HG02981 (cell line): ENCODE measurements at regions not wholly inside any gene's neighbourhood (a gene's known extent, or its start where the extent isn't known, plus 50 kb on each side); places are given as distances from the start of the nearest gene placed in this dataset.
A peak's percentile ranks its signal among the peaks of the same experiment; 100 is the strongest.

Experiments
- ATAC-seq: cut with Tn5 transposase; IDR thresholded peaks from one replicate; pipeline ENCODE4 v1.9.1; 2021; ENCODE audit warnings: mild to moderate bottlenecking, moderate library complexity; ENCODE audit not compliant: unreplicated experiment

DNA sequence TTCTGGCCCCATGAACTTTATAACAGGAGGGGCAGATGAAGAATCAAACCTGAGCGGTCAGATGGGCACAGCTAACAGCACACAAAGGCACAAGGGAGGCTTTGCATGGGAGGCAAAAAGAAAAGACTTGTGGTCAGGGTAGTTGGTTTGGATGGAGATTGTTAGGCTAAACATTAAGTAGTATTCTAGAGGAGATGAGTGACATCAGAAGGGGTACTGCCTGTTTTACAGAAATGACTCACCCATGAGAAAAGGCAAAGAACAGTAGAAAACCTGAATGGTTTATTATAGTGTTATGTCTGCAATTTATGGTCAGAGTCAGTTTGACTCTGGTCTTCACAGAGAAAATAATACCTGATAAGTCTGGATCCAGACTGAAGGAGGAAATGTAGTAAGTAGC, 129.8 kb upstream of the KIRREL3 start:
- peak; percentile 79 for ATAC-seq

DNA sequence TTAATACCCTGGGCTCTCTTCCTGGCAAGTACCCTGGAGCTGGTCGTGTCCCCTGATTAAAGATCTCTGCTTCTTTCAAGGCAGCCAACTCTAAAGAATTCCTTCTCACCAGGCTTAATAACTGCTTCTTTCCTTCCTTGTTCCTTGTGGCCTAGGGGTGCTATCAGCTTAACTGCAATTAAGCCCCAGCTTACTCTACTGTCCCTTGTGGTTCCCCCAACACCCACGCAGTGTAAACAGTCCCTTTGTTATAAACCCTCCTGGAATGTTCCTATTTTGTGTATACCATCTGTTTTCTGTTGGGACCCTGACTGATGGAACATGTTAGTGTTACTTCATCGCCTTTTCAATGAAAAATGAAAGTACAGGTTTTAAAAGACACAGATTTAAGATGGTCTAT, 126.4 kb upstream of the KIRREL3 start:
- no peak for ATAC-seq

DNA sequence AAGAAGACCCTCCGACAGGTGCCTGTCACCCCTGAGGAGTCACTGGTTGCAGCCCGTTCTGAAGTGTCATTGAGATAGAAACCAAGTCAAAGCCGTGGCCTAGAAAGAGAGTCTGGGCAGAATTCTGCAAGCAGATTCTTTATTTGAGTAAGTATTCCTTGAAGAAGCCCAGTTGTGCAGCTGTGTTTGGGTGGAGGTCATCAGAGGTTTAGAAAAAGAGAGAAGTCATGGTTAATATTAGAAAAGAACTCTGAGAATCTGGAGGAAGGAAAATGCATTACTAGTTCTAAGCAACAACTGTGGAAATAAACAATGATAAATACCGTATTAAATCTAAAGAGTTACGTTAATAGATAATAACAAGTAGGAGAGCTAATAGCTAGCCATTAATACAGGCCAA, 118.8 kb upstream of the KIRREL3 start:
- ATAC-seq: no peak

DNA sequence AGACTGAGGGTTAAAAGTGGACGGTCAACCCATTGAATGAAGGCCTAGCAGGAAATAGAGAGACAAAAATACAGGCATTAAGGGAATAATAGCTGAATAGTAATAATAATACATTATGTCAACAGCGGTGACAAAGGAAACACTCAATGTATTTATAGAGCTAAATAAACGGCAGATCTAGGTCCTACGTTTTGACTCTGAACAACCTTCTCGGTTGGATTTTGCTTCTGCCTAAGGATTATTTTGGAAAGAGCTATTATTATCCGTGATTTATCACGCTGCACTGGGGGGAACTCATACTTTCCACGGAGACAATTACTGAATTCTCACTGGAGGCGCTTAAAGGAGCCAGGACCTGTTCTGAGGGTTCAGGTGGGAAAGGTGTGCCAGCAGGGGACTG, 118.2 kb upstream of the KIRREL3 start:
- no peak for ATAC-seq

DNA sequence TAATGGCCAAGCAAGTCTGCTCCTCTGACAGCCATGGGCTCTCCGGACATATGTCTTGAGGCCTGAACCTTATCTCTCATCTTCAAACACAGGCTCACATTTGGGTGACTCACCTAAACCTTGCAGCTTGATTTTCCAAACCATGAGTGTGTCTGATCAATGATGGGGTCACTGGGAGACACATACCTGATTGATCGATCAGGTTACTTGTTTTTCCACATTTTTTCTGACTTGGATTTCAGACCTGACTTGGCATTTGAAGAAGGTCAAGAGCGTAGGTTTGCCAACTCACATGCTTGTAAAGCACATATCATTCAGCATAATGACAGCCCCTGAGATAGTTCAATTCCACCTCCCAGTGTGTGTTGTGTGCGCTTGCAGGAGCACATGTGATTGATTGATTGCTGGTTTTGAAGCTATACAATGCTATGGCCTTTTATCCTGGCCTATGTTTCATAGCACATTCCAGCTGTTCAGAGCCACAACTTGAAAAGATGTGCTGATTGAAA, 116.7 kb upstream of the KIRREL3 start:
- ATAC-seq: no peak

DNA sequence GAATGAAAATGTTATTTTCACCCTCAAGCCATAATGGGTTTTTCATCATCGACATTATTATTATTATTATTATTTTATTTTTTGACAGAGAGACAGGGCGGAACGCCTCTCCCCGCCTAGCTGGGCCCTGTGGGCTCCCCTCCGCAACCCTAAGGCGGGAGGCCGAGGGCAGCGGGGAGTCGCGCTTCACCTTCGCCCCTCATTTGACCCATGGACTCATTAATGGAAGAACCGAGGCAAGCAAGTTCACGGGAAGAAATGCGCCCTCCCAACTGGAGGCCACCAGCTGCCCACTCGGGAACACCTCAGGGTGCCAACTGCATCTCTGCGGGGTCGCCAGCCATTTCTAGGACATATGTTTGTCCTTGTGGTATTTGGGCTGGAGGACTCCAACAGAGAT, 115.3 kb upstream of the KIRREL3 start:
- ATAC-seq: no peak

DNA sequence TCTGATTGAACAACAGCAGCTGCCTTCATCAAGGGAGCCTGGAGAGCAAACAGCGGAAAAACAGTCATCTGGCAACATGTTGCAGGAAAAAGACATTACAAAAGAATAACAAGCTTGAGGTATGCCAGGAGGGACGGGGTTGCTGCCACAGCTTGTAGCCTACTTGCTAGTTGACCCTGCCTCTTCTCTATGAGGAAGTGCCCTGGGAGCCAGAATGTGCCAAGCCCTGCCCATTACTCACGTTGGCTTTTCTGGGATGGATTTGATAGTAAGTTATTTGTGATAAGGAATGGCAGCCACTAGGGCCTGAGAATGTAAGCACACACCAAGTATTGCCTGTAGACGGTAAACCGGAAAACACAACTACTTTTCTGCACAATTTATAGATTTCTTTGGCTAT, 113.5 kb upstream of the KIRREL3 start:
- no peak for ATAC-seq

DNA sequence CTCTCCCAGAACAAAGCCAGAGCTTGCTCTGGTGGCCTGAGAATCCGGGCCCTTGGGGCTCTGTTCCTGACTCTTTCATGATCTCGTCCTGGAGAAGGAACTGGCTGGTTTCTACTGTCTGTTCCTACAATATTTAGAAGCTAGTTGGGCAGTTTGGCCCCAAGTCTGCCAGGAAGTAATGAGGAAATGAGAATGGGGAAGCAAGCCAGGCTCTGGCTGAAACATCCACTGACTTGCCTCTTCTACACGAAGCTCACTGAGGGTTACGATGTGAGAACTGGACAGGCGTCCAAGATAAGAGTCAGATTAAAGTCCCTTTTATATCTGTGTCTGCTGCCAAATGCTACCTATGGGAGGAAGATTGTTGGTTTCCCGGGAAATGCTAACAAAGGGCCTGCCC, 110.0 kb upstream of the KIRREL3 start:
- ATAC-seq: no peak

DNA sequence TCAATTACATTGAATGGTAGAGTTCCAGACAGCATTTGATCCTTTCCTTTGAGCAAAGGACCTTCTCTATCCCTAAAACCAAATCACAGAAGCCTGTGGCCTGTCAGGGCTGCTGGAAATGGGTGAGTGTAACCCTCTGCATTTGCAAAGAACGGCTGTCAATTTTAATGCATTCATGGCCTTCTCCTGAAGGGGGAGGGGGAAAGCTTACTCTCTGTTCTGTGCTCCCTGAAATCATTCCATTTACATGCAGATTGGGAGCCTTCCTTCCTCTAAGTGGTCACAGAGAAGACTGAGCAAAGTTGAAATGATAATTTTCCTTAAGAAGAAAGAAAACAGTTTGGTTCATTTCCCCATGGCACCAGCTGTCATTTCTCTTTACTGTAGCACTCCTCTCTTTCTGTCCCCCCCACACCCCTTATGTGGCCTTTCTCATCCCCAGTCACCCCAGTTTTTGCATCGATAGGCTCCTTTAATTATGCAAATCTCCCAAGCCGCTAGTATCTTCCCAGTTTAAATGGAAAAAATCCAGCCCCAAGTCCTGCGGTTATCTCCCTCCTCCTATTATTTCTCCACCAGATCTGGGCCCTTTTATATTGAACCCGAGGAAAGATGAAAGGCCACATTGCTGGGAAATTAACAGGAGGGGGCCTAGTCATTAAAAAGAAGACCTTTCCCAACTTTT, 109.4 kb upstream of the KIRREL3 start:
- ATAC-seq: no peak

DNA sequence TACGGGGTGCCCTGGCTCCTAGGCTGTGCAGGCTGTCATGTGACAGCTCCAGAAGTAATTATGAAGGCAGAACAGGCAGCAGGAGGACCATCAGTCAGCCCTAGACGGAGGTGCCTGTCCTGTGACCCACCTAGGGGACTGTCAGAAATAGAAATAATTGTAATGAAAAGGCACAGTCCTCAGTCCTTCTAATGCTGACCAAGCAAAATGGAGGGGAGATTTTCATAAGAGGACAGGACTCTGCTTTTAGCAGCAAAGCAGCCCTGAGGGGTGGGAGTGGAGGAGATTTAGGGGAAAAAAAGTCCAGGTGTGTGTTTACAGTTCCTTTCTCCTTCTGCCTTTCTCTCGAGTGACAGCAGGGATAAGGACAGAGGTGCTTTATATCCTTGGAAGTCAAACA, 108.3 kb upstream of the KIRREL3 start:
- ATAC-seq: no peak

DNA sequence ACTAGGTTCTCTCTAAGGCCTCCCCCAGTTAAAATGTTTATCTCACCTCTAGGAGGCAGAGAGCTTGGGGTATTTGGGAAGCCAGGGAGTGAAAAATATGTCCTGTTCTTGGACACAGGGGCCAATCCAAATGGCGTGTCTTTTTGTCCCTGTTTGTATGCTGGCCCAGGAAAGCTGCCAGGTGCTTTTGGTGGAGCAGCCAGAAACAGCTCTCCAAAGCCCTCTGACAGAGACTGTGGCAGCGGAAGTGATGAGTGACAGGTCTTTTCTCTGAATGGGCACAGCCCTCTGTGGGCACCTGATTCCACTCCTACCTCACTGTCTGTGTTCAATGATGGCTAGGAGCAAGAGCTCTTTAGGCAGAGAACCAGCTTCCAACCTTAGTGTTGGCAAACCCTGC, 106.4 kb upstream of the KIRREL3 start:
- no peak for ATAC-seq

DNA sequence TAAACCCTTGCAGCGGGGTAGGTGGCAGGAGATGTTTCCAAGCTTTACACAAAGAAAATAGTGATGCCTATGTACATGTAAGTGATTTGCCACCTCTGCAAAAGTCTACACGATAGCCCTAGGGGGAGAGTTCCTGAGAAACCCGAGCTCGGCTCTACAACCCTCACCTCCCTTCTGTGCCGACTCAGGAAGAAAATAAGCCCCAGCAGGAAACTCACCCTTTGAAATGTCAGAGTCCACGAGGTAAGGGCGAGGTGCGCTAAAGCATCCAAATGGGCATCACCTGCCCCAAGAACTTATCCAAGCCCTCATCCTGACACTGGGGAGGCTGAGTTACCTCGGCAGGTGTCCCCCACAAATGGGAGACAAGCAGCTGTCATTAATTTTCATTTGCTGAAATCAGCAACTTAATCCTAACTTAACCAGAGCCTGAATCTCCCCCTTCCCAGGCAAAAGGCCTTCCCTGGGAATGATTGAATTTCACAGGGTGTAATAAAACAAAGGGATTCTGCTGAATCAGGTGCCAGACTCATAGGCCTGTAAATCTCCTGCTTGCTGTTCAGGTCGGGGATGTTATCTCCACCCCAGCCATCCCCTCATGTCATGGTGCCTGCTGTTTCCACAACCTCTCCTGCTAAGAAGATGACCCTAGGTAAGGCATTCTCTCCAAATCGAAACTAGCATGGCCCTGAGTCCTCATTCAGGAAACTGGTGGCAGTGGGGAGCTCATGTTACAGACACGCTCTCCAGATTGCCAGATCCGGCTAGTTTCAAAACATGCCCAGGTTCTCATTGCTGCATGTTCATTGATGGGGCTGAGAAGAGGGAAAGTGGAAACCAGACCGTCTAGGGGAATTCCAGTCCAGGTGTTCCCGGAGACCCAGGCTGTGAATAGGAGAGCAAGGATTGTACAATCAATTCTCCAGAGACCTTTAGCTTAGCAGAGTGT, 105.3 kb upstream of the KIRREL3 start:
- ATAC-seq: no peak

DNA sequence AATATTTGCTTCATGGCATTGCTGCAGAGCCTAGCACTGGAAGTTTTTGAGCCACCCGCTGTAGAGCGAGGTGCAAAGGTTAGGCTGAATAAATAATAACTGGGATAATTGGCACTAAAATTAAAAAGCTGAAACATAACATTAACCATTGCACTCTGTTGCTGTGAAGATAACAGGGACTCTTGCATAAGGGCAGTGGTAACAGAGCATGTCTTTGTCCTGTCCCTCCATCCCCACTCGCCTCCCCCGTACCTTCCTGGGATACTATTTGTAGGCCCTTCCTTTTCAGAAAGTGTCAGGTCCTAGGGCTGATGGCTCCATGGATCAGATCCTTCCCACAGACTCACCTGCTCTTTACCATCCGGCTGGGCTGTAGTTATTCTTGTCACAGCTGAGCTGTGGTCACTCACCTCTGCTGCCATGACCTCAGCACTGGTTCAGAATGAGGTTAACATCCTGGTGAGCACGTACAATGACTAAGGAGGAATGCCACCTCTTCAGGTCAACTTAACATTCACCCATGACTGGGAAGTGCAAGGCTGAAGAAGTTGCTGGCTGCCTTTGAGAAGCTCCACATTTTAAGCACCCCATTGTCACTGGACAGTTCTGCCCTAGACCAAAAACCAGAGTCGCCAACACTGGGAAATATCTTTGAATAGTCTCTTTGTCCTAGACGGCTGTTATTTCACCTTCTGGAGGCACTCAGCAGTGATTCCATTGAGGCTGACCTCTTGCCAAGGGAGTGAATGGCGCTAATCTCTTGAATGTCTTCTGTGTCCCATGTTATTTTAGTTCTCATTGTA, 103.2 kb upstream of the KIRREL3 start:
- ATAC-seq: no peak

DNA sequence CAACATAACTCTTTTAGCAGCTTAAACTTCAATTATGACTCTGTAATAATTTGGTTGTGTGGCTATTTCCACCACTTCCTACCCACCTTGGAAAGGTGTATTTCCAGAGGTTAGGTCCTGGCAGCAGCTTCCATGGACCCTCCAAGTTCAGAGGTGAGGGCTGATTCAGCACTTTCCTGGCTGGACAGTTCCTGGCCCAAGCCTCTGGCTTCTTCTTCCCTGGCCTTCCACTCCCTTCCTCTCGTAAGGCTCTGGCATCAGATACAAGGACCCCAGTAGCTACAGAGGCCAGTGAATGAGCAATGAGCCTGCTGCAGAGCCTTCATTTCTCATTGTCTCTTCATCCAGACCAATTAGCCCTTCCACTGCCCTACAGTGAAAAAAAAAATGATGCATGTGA, 98.1 kb upstream of the KIRREL3 start:
- no peak for ATAC-seq

DNA sequence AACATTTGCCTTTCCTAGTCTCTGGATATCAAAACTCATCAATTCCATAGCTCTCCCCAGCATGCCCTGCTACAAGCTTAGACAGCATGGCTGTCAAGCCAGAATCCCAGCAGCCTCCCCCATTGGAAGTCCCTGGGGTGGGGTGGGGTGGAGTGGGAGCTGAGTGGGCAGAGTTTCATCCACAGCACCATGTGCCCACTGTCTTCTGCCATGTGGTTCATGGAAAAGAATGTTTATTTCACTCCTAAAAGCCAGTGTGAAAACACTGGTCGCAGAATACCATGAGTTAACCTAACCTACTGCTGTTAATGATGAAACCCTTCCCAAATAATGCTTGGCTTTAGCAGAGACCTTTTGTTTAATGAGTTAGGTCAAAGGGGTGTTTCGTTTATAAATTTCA, 80.2 kb upstream of the KIRREL3 start:
- no peak for ATAC-seq

DNA sequence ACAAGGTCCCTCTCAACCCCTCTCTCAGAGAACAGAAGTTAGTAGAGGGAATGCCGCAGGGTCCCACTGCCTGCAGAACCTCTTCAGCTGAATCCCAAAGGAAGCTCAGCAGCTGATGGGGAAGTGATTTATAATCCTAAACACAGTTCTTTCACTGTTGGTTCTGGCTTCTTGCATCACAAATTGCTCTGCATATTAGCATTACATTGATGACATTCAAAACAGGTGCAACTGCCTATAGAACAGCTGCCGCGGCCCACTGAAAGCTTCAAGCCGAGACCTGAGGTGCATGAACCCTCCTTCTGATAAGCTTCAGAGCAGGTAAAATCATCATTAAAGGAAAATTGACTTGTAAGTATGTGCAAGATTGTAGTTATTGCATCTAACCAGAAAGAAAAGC, 75.2 kb upstream of the KIRREL3 start:
- ATAC-seq: no peak

DNA sequence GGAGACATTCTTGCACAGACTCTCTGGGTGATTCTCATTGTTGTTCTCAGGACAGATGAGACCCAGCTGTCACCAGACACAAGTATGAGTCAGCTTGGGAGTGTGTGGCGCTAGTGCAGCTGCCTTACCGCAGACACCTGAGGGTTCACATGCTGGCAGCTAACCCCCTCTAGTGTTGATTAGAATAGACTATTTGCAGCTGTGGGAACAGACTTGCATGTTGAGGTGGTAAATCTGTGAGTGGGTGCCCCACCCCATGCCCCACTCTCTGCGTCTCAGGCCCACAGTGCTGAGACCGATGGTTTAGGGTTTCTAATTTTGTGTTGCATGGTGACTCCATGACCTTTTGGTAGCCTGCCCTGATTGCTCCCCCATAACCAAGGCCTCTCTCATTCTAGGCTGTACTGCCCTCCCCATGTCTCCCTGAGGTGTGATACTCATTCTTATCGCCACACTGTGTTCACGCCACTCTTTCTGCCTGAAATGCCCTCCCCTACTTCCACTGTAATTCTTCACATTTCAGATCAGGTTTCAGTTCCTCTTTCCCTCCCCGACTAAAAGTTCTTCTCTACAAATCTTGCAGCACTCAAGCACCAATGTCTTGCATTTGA, 73.7 kb upstream of the KIRREL3 start:
- peak; percentile 86 for ATAC-seq

DNA sequence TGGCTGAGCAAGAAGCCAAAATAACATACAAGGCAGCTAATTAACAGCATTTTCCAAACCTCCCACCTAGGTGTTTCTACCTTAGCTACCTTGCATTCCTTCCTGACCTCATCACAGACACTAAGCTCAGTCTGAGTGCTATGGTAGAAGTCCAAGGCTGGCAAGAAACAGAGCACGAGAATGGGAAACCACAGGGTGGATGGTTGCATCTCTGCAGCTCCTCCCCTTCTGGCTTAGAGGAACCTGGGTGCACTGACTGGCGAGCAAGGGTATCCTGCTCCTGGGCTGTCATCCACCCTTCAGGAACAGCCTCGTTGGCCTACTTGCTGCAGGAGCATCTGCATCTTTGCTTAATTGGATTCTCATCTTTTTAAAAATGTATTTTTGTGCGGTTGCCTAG, 73.1 kb upstream of the KIRREL3 start:
- ATAC-seq: no peak

DNA sequence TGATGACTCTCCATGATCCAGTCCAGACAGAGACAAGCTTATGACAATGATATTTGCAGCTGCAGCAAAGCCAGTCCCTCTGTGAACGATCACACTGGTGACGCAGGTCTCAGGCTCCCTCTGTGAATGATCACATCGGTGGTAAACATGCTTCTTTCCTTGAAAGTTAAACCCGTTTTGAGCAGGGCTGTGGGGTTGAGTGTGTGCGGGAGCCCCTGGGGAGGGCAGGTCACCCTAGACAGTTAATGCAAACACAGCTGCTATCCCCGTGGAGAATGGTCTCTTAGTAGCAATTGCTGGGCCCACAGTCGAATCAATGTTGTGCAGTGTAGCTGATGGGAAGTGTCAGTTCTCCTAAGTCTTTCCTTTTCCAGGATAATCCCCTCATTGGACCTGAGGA, 71.0 kb upstream of the KIRREL3 start:
- no peak for ATAC-seq

DNA sequence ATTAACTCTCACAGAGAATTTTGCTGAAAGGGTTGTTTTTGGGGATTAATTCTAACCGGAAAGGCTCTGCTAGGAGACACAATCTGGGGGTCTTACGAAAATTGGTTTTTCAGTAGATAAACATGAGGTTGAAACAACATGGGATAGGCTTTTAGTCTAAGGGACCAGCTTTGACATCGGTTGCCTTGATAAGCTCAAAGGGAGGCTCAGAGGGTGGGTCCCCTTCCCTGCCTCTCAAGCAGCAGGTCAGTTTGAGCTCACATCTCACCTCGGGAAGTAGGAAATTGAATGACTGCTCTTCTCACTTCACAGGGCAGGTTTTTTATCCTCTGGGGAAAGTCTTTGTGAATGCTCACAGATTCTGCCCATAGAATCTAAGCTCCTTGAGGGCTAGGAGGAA, 70.2 kb upstream of the KIRREL3 start:
- no peak for ATAC-seq
